ENCODE measurements at regions not wholly inside any gene's neighbourhood (a gene's known extent, or its start where the extent isn't known, plus 50 kb on each side); places are given as distances from the start of the nearest gene placed in this dataset.

DNA sequence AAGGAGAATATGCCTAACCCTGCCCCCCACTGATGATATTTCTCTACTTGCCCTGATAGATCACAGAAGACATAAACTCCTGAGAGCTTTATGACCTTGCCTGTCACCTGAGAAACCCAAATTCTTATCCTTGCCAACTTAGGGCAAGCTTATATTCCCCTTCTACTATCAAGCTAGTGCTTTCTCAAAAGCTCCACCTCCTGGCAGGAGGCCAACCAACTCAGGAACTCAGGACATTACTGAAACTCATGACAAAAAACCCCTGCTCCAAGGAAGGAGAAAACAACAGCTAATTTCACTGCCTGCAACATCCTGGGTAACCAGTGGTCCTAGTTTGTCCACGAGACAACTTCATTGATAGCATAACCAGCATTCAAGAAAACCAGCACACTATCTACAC is 60.9 kb upstream of the FSCB start:
- ATAC-seq = no peak
- TF ChIP-seq CSDC2 (CRISPR knock-in tag; IDR thresholded peaks at IDR 0.05) (no peak), ZFP30 (CRISPR knock-in tag; IDR thresholded peaks at IDR 0.05) (no peak), ZNF8 (CRISPR knock-in tag; IDR thresholded peaks at IDR 0.05) (no peak), PPARA (CRISPR knock-in tag; IDR thresholded peaks at IDR 0.05; ENCODE audit: borderline replicate concordance) (no peak), TCF4 (CRISPR knock-in tag; IDR thresholded peaks at IDR 0.05; ENCODE audit: borderline replicate concordance) (no peak), RARB (CRISPR knock-in tag; IDR thresholded peaks at IDR 0.05) (no peak), OSR1 (CRISPR knock-in tag; IDR thresholded peaks at IDR 0.05) (no peak), ZFP3 (CRISPR knock-in tag; IDR thresholded peaks at IDR 0.05) (no peak)
- TF ChIP-seq, protein P1, sequence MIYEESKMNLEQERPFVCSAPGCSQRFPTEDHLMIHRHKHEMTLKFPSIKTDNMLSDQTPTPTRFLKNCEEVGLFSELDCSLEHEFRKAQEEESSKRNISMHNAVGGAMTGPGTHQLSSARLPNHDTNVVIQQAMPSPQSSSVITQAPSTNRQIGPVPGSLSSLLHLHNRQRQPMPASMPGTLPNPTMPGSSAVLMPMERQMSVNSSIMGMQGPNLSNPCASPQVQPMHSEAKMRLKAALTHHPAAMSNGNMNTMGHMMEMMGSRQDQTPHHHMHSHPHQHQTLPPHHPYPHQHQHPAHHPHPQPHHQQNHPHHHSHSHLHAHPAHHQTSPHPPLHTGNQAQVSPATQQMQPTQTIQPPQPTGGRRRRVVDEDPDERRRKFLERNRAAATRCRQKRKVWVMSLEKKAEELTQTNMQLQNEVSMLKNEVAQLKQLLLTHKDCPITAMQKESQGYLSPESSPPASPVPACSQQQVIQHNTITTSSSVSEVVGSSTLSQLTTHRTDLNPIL (CRISPR knock-in tag; IDR thresholded peaks at IDR 0.05; ENCODE audit: low read depth) = no peak
- TF ChIP-seq, protein P2, sequence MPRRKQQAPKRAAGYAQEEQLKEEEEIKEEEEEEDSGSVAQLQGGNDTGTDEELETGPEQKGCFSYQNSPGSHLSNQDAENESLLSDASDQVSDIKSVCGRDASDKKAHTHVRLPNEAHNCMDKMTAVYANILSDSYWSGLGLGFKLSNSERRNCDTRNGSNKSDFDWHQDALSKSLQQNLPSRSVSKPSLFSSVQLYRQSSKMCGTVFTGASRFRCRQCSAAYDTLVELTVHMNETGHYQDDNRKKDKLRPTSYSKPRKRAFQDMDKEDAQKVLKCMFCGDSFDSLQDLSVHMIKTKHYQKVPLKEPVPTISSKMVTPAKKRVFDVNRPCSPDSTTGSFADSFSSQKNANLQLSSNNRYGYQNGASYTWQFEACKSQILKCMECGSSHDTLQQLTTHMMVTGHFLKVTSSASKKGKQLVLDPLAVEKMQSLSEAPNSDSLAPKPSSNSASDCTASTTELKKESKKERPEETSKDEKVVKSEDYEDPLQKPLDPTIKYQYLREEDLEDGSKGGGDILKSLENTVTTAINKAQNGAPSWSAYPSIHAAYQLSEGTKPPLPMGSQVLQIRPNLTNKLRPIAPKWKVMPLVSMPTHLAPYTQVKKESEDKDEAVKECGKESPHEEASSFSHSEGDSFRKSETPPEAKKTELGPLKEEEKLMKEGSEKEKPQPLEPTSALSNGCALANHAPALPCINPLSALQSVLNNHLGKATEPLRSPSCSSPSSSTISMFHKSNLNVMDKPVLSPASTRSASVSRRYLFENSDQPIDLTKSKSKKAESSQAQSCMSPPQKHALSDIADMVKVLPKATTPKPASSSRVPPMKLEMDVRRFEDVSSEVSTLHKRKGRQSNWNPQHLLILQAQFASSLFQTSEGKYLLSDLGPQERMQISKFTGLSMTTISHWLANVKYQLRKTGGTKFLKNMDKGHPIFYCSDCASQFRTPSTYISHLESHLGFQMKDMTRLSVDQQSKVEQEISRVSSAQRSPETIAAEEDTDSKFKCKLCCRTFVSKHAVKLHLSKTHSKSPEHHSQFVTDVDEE (CRISPR knock-in tag; IDR thresholded peaks at IDR 0.05) = no peak
- TF ChIP-seq, protein P3, sequence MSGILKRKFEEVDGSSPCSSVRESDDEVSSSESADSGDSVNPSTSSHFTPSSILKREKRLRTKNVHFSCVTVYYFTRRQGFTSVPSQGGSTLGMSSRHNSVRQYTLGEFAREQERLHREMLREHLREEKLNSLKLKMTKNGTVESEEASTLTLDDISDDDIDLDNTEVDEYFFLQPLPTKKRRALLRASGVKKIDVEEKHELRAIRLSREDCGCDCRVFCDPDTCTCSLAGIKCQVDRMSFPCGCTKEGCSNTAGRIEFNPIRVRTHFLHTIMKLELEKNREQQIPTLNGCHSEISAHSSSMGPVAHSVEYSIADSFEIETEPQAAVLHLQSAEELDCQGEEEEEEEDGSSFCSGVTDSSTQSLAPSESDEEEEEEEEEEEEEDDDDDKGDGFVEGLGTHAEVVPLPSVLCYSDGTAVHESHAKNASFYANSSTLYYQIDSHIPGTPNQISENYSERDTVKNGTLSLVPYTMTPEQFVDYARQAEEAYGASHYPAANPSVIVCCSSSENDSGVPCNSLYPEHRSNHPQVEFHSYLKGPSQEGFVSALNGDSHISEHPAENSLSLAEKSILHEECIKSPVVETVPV (CRISPR knock-in tag; IDR thresholded peaks at IDR 0.05) = no peak

DNA sequence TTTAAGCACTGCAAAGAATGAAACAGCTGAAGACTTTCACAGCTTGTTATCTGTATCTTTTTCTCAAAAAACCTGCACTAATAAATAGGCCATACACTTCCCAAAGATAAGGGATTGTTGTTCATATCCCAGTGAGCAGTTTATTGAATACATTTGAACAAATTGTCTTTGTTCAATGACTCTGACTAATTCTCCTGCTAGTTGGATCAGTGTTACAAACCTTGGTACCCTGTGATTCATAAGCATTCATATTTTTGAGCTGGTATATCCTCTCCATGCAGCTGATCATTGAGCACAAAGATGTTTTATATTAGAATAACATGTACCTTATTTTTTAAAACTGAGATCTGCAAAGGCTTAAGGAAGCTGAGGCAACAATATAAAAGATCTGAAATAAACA is 58.9 kb upstream of the FSCB start:
- TF ChIP-seq TCF4 (CRISPR knock-in tag; IDR thresholded peaks at IDR 0.05; ENCODE audit: borderline replicate concordance) (no peak), TOX (CRISPR knock-in tag; IDR thresholded peaks at IDR 0.05; ENCODE audit: borderline replicate concordance) (no peak), OSR1 (CRISPR knock-in tag; IDR thresholded peaks at IDR 0.05) (no peak), GLIS3 (CRISPR knock-in tag; IDR thresholded peaks at IDR 0.05) (no peak), BACH2 (CRISPR knock-in tag; IDR thresholded peaks at IDR 0.05; ENCODE audit: borderline replicate concordance) (no peak), CSDC2 (CRISPR knock-in tag; IDR thresholded peaks at IDR 0.05) (no peak)
- TF ChIP-seq, protein P1 (CRISPR knock-in tag; IDR thresholded peaks at IDR 0.05; ENCODE audit: low read depth) = no peak
- ATAC-seq = no peak

DNA sequence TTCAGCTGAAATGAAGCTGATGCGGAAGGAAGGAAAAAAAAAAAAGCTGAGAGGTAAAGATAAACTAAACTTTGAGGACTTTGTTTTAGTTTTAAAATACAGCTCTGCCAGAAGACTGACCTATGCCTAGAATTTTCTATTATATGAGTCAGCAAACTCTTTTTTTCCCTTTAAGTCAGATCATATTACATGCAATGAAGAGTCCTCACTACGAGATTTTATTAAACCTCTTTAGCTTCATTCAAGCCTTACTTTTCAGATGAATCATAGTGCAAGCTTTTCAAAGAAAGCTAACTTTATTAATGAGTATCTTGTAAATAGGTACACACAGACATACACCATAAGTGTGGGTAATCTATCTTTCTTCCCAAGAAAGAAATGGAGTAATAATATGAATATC is 57.8 kb upstream of the FSCB start:
- ATAC-seq = no peak
- no peak for TF ChIP-seq ESRRG (CRISPR knock-in tag; IDR thresholded peaks at IDR 0.05)
- no peak for TF ChIP-seq SNAI2 (CRISPR knock-in tag; IDR thresholded peaks at IDR 0.05)
- TF ChIP-seq RARB (CRISPR knock-in tag; IDR thresholded peaks at IDR 0.05) = no peak
- no peak for TF ChIP-seq ZNF70 (CRISPR knock-in tag; IDR thresholded peaks at IDR 0.05)
- no peak for TF ChIP-seq ZFP30 (CRISPR knock-in tag; IDR thresholded peaks at IDR 0.05)
- no peak for TF ChIP-seq GLIS3 (CRISPR knock-in tag; IDR thresholded peaks at IDR 0.05)
- TF ChIP-seq, protein P4, sequence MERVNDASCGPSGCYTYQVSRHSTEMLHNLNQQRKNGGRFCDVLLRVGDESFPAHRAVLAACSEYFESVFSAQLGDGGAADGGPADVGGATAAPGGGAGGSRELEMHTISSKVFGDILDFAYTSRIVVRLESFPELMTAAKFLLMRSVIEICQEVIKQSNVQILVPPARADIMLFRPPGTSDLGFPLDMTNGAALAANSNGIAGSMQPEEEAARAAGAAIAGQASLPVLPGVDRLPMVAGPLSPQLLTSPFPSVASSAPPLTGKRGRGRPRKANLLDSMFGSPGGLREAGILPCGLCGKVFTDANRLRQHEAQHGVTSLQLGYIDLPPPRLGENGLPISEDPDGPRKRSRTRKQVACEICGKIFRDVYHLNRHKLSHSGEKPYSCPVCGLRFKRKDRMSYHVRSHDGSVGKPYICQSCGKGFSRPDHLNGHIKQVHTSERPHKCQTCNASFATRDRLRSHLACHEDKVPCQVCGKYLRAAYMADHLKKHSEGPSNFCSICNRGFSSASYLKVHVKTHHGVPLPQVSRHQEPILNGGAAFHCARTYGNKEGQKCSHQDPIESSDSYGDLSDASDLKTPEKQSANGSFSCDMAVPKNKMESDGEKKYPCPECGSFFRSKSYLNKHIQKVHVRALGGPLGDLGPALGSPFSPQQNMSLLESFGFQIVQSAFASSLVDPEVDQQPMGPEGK (CRISPR knock-in tag; IDR thresholded peaks at IDR 0.05; ENCODE audit: borderline replicate concordance) = no peak
- TF ChIP-seq BACH2 (CRISPR knock-in tag; IDR thresholded peaks at IDR 0.05; ENCODE audit: borderline replicate concordance) = no peak
- TF ChIP-seq CSDC2 (CRISPR knock-in tag; IDR thresholded peaks at IDR 0.05) = no peak
- no peak for TF ChIP-seq ARNTL (CRISPR knock-in tag; IDR thresholded peaks at IDR 0.05; ENCODE audit: borderline replicate concordance, low read depth)
- no peak for TF ChIP-seq ZC3H10 (CRISPR knock-in tag; IDR thresholded peaks at IDR 0.05)
- TF ChIP-seq PPARA (CRISPR knock-in tag; IDR thresholded peaks at IDR 0.05; ENCODE audit: borderline replicate concordance) = no peak

Data from SK-N-SH treated with all-trans-retinoic acid at 6 μM for 48 hours (cell line).